ENCODE measurements at regions not wholly inside any gene's neighbourhood (a gene's known extent, or its start where the extent isn't known, plus 50 kb on each side); places are given as distances from the start of the nearest gene placed in this dataset.
"Not testable (repeated sequence)": the region's sequence is repeated elsewhere in the genome, so short reads cannot be mapped to it uniquely, and the experiment has no call there.

DNA sequence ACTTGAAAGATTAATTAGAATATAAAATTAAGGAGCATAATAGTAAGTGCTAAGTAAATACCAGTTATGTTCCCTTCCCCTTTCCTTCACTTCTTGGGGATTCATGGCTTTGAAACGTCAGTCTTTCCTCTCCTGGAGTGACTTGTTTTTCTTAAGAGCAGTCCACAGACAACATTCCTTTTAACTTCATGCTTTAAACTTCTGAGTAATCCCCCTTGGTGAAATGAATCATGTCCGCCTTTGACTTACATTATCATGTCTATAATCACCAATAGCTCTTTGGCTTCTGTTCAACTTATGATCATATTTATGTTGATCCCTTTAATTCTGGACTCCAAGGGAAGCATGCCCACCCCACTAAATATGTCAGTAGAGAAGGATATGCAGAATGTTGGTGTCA, 1012.1 kb upstream of the SLIT2 start:
- peak; percentile 1 for DNase-seq (ENCODE audit: low read depth)

DNA sequence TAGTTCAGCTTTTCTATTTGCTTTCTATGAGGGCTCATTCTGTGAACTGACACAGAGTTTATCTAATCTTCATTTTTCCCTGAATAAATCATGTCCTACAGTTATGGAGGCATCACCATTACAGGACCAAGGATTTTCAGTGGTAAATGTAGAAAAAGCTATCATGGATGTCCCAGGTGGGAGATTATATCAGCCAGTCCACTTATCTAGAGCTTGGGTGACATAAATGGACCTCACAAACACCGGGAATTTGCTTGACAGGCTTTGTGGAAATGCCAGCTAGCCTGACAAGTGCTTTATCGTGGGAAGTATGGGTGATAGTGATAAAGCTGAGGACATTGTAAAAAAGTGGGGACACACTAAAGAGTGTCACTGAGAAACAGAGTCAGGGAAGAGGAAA, 1015.2 kb upstream of the SLIT2 start:
- DNase-seq (ENCODE audit: low read depth) = no peak

DNA sequence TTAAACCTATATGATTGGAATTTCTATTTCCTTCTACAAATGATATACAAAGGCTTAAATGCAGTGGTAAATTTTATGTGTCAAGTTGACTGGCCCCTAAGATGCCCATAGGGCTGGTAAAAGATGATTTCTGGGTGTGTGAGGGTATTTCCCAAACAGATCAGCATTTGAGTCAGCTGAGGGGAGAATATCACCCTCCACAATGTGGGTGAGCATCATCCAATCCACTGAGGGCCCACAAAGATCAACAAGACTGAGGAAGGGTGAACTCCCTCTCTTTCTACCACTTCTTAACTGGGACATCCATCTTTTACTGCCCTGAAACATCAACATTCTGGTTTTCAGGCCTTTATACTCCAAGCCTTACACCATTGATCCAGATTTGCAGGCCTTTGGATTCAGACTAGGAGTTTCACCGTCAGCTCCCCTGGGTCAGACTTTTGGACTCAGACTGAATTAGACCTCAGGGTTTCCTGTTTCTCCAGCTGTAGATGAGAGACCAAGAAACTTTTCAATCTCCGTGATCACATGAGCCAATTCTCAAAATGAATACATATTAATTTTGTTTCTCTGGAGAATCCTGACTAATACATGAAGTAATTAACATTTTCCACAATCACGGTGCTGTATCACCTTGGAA, 1020.7 kb upstream of the SLIT2 start:
- no peak for DNase-seq (ENCODE audit: low read depth)

DNA sequence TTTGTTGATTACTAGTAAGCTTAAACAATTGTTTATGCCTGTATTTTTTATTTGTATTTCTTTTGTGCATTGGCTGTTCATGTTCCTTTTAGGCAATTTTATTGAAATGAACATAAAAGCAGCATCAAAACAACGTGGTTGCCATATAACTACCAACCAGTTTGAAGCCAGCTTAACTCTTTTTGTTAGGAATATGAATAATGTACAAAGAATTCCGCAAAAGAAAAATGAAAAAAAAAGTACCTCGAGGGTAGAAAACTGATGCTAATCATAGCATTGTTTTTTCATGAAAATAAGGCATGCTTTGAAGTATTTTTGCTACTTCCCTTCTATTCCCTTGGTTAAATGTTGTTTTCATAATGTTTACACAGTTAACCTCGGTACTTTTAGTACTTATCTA, 1024.0 kb upstream of the SLIT2 start:
- no peak for DNase-seq (ENCODE audit: low read depth)

DNA sequence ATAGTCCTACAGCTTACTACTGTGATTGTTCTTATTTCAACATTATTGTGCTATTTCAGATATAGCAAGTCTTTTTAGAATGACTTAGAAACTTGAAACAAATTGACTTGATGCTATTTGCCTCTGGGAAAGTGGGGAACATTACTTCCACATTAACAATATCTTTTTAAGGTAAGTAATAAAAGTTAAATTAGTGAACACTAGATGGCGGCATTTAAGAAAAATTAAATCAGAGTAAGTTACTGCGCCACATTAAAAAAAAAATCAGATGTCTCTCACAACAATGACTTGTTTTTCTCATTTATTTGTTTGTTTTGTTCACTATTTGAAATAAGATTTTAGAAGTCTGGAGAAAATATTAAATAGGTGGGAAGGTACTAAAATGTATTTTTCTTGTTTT, 1026.9 kb upstream of the SLIT2 start:
- peak; percentile 7 for DNase-seq (ENCODE audit: low read depth)

DNA sequence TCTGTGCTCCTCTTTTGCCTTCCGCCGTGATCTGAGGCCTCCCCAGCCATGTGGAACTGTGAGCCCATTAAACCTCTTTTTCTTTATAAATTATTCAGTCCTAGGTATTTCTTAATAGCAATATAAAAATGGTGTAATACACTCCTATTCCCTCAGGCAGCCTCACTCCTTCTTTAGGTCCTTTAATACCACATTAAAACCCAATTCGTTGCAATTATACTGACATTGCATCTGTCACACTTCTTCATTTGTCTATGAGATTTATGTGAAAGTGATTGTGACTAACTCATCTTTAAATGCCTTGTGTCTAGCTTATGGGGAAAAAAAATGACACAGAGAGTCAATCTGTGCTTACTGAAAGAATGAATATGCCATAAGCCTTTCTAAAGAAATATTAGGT, 1035.2 kb upstream of the SLIT2 start:
- no peak for DNase-seq (ENCODE audit: low read depth)

DNA sequence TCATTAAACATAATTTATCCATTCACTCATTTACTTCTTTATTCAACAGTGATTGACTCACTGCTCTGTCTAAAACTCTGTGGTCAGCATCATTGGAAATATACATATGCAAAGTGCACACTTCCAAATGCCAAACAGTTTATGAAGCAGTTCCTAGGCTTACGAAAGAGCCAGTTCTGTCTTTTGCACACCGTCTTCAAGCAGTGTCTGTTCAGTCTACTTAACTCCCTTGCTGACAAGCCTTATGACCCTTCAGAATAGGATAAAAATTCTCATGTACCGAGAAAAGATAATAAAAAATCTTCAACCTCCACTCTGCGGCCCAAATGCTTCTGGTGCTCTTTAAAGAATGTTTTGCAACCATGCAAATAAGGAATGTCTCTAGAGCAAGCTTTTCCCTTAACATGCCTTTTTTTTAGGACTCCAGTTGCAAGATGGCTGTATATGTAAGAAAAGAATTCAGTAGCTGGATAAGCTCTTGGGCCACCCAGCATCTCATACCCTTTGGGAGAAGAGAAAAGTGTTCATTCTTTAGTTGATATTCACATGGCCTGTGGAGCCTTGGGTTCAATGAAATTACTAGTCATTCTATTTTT, 1037.0 kb upstream of the SLIT2 start:
- no peak for DNase-seq (ENCODE audit: low read depth)

DNA sequence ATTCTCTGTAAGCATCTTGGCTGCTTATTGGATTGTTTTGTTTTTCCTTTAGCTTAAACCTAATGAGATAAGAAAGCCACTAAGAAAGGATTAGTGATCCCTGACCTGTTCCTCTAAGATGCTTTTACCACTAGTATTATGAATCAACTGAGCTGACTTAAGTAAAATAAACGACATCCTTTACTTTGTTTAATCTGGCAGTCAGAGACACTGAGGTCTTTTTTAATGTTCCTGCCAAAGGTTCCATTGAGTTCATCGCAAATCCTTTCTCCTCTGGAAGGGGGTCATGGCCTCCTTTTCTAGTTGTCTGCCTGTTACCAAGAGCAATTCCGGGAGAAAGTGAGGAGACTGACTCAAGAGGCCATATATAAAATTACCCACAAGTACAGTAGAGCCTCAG, 1038.3 kb upstream of the SLIT2 start:
- no peak for DNase-seq (ENCODE audit: low read depth)

DNA sequence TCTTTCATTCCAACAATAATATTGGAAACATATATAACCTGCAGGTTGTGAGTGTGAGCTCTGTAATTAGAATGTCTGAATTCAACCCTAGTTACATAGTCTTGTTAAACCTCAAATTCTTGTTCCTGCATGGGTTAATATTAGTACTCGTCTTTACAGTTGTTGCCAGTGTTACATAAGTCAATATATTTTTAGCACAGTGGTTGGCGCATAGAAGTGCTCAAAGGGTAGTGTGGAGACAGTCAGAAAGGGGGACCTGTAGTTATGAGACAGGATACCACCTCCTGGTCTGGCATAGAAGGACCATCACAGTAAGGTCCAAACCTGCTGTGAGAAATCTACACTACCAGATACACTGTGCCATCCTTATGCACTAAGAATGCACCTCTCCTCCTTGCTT, 1045.9 kb upstream of the SLIT2 start:
- DNase-seq (ENCODE audit: low read depth) = no peak

DNA sequence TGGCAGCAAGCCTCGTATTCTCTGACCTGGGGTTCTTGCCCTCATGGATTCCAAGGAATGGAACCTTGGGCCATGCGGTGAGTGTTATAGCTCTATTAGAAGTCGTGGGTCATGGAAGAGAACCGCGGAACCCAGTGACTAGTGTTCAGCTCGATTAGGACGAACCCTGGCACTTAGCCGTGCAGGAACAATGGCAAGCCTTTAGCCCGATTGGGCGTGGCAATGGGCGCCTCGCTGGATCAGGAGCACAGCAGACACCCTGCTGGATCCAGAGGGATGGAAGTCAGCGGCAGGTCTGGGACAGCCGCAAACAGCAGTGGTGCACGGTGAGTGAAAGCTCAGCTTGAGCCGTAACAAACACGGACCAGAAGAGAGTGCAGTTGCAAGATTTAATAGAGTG, 1053.9 kb upstream of the SLIT2 start:
- DNase-seq (ENCODE audit: low read depth) = not testable (repeated sequence)

DNA sequence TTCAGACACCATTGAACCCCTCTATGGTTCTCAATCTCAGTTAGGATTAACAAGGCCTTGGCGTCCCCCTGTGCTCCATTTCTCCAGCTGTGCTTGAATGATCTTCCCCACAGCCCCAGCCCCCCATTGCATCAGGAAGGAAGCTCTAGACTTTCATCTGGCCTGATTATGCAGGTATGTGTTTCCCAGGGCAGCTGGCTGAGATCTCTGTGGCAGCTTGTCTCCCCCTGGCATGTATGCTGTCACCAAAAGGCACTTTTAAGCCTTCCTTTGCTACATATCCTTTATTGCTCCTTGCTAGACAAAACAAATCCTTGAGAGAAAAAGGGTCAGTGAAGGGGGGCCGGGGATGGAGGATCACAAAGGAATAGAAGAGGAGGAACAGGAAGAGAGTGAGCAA, 1056.0 kb upstream of the SLIT2 start:
- DNase-seq (ENCODE audit: low read depth) = no peak

DNA sequence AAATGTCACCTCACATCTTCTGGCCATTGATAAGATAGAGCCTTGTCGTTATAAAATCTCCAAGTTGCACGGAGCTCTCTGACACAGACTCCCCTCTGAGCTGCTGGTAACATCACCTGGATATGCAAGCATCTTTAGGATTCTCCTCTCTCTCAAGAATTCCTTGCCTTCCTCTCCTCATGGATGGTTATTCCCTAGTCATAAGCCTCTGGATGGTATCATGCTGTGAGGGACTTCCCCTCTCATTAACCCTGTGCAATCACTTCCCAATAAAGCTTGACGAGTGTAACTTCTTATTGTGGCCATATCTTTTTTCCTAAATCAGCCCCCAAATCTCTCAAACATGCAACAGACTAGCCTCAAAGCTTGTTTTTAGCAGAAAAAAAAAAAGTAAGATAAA, 1057.0 kb upstream of the SLIT2 start:
- no peak for DNase-seq (ENCODE audit: low read depth)

DNA sequence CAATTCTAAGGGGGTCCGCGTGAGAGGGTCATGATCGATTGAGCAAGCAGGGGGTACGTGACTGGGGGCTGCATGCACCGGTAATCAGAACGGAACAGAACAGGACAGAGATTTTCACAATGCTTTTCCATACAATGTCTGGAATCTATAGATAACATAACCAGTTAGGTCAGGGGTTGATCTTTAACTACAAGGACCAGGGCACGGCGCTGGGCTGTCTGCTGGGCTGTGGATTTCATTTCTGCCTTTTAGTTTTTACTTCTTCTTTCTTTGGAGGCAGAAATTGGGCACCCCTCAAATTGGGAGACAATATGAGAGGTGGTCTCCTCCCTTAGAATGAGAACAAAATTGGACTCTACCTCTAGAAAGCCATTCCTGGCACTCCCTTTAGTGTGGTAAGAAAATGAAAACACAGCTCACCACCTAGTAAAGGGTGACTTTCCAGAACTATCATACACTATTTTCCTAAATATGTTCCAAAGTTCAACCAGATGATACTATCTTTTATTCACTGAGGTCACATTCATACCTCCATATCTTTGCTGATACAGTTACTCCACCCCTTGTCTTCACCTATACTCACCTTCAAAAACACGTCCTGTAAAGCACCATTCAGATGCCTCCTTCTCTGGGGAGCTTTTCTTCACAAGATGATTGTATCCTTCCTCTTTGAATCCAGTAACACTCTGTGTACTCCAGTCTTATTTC, 1058.3 kb upstream of the SLIT2 start:
- no peak for DNase-seq (ENCODE audit: low read depth)

DNA sequence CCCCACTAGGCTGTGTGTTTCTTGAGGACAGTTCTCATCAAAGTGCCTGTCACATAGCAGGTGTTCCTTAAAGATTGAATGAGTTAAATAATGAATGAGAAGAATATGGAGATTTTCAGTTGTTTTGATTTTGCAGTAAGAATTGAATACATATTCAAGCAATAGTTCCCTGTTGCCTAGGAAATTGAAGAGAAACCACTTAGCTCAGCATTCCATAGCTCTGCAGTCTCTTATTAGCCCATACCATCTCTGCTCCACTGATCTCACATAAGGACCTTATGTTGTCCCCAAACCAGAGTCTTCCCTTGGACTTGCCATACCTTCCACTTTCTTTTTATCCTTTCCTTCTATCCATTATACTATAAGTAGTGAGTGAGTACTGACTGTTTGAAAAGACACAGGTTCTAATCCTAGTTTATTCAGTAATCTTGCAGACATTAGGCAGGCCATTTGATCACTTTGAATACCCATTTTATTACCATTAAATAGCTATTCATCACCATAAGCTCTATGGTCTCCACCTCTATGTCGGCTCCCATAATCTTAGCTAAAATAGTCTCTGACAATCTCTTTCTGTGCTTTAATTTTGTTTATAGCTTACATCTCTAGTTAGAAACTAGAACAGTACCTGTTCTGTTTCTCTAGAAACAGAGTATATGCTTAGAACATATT, 1059.6 kb upstream of the SLIT2 start:
- DNase-seq (ENCODE audit: low read depth) = no peak

DNA sequence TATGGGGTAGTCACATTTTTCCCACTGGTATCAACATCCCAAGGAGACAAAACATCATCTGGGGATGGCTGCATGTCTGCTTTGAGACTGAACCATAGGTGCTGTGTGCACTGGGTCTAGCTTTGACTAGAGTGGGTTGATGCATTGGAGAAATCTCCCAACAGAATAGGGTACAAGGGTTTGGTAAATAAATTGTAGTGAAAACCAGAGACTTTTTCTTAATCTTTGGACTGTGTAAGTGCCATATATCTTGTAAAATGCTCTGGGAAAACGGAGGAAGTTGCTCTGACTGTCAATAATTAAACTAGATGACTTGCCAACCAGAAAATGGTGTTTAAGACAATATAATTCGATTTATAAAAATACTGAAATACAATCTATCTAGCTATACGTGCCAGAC, 1064.0 kb upstream of the SLIT2 start:
- DNase-seq (ENCODE audit: low read depth) = no peak

DNA sequence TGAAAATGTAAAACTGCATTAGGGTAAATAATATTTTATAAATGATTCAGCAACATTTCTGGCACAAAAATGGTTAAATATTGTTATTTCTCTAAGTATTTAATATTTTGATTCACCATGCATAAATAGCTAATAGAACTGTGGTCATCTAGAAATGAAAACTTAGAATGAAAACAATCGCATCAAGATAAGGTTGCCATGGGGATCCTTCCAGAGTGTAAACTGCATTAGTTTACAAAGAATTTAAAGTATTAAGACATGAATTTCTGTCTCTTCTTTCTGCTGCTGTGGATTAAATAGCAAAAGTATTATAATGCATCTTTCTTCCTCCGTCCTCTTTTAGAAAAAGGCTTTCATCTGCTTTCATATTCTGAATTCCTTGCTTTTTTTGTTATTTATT, 1064.6 kb upstream of the SLIT2 start:
- no peak for DNase-seq (ENCODE audit: low read depth)

DNA sequence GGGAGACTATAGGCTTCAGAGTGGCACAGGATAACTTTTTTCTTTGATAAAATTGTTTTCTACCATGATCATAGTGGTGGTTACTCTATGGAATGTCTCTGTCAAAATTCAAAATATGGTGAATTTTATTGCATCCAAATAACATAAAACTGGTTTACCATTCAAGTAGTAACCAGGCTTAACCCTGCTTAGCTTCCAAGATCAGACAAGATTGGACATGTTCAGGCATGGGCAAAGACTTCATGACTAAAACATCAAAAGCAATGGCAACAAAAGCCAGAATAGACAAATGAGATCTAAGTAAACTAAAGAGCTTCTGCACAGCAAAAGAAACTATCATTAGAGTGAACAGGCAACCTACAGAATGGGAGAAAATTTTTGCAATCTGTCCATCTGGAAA, 1070.1 kb upstream of the SLIT2 start:
- DNase-seq (ENCODE audit: low read depth) = not testable (repeated sequence)

DNA sequence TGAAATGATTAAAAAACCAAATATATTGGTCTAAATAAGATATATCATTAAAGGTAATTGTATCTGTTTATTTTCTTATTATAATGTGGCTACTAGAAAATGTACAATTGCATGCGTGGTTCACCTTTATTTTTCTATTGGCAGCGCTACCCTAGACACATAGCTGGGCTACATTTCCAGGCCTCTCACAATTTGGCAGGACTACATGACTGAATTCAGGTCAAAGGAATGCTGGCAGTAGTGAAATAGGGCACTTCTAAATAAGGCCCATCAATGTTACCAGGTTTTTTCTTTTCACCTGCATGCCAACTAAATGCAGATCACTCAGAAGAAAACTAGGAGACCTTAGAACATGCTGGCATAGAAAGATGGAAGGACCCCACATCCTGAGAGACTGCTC, 1072.9 kb upstream of the SLIT2 start:
- no peak for DNase-seq (ENCODE audit: low read depth)

DNA sequence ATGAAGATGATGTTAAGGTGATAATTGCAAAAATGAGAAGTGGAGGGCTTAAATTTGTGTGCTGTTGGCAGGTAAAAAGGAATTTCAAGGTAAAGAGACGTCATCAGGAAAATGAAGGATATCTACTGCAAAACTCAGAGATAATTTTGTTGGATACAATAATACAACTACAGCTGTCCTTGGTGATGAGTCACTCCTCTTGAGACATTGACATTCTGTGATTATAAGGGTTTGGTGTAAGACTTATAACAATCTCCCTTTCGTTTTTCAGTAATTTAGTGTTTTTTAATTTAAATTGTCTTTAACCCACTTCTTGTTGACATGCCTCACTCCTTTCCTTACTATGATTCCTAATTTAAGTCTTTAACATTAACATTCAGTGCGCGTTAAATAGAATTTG, 1074.1 kb upstream of the SLIT2 start:
- peak; percentile 10 for DNase-seq (ENCODE audit: low read depth)

DNA sequence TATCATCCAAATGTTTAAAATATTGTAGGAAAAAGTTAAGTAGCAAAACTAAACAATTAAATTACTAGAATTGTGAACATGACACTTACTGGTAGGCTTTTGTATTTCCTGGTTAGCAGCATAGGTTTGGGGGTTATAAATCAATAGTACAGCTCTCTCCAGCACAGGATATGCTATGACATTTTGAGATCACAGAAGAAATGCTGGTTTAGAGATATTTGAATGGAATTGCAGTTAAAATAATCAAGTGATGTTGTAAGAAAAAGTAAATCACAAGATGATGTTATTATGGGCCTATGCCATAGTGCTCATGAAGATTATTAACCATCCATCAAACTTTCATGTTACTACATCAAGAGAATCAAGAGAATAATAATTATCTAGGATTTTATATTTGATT, 1079.9 kb upstream of the SLIT2 start:
- no peak for DNase-seq (ENCODE audit: low read depth)

DNA sequence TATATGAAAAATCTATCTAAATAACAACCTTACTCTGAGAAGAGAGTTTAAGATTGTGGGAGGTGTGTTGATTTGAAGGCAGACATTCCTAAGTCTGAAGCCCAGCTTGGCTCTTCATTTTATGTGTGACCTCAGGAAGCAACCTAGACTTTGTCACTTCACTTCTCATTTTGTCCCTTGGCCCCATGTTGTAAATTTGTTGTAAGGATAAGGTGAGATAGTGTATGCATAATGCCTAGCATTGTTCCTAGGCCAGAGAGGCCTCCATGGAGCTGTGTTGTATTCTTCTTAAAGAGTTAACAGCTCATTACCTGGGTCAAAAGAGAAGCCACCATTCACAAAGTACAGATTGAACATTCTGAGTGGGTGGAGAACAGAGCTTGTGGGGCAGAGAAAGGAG, 1084.4 kb upstream of the SLIT2 start:
- no peak for DNase-seq (ENCODE audit: low read depth)

DNA sequence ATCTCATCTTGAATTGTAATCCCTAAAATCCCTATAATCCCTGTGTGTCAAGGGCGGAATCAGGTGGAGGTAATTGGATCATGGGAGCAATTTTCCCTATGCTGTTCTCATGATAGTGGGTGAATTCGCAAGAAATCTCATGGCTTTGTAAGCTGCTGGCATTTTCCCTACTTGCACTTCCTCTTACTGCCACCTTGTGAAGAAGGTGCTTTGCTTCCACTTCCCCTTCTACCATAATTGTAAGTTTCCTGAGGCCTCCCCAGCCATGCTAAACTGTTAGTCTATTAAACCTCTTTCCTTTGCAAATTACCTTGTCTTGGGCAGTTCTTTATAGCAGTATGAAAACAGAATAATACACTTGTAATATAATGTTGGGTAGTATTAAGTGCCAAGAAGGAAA, 1087.4 kb upstream of the SLIT2 start:
- DNase-seq (ENCODE audit: low read depth) = no peak

DNA sequence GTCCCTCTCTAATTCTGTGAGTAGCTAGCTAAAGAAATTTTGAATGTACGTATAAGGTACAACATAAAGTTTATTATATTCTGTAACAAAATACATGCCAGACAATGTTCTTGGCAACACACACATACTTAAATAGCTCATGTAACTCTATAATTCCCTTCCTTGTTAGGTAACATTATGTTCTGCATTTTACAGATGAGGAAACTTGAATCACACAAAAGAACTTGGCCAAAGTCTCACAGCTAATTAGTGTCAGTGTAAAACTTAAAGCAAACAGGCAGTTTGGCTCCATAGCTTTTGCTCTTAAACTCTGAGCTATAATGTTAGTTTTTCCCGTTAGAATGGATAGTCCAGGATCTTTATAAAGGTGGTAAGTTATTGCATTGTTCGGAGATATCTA, 1091.8 kb upstream of the SLIT2 start:
- no peak for DNase-seq (ENCODE audit: low read depth)
